Mesenchymal stem cell (in vitro differentiated cells and primary cell): ENCODE measurements at regions not wholly inside any gene's neighbourhood (a gene's known extent, or its start where the extent isn't known, plus 50 kb on each side); places are given as distances from the start of the nearest gene placed in this dataset.

ENCODE experiments used
- DNase-seq: peaks from one replicate; pipeline ENCODE4 v3.0.0-alpha.2; 2013
- H2AFZ ChIP-seq: one replicate; pipeline ENCODE4 v1.6.1; 2013; ENCODE audit warnings: low read depth, mild to moderate bottlenecking, control low read depth, inconsistent platforms, low read length, moderate library complexity
- H2AK5ac ChIP-seq: 2 replicates; pipeline ENCODE4 v1.6.1; 2013; ENCODE audit warnings: low read length, moderate library complexity, mild to moderate bottlenecking, inconsistent platforms; ENCODE audit not compliant: severe bottlenecking
- H2BK120ac ChIP-seq: one replicate; pipeline ENCODE4 v1.6.1; 2013; ENCODE audit warnings: low read depth, mild to moderate bottlenecking, inconsistent platforms, low read length, moderate library complexity
- H2BK12ac ChIP-seq, 2 experiments: one replicate each; pipeline ENCODE4 v1.6.1; 2013; ENCODE audit warnings: inconsistent platforms in 2 of 2, low read length in 2 of 2, mild to moderate bottlenecking in 2 of 2, moderate library complexity in 2 of 2, control low read depth in 1 of 2
- H2BK15ac ChIP-seq: one replicate; pipeline ENCODE4 v1.6.1; 2013; ENCODE audit warnings: mild to moderate bottlenecking, low read depth, inconsistent platforms; ENCODE audit not compliant: poor library complexity, severe bottlenecking
- H2BK5ac ChIP-seq: 2 replicates; pipeline ENCODE4 v1.6.1; 2013; ENCODE audit warnings: low read depth, mild to moderate bottlenecking, low read length, control low read depth, inconsistent platforms; ENCODE audit not compliant: poor library complexity, severe bottlenecking
- H3K14ac ChIP-seq, 2 experiments: one replicate each; pipeline ENCODE4 v1.6.1; 2013; ENCODE audit warnings: inconsistent platforms in 2 of 2, low read length in 2 of 2, control low read depth in 1 of 2, mild to moderate bottlenecking in 1 of 2, moderate library complexity in 1 of 2
- H3K18ac ChIP-seq, 2 experiments: one replicate each; pipeline ENCODE4 v1.6.1; 2013; ENCODE audit warnings: inconsistent platforms in 2 of 2, low read length in 2 of 2, control low read depth in 1 of 2, low read depth in 1 of 2, mild to moderate bottlenecking in 1 of 2
- H3K23ac ChIP-seq, 2 experiments: one replicate each; pipeline ENCODE4 v1.6.1; 2013; ENCODE audit warnings: inconsistent platforms in 2 of 2, low read length in 2 of 2, mild to moderate bottlenecking in 2 of 2, moderate library complexity in 2 of 2, control low read depth in 1 of 2
- H3K27ac ChIP-seq: 2 replicates; pipeline ENCODE4 v1.5.1; 2013; ENCODE audit warnings: mild to moderate bottlenecking, moderate library complexity, low read length, control low read depth, inconsistent platforms; ENCODE audit not compliant: poor library complexity, severe bottlenecking
- H3K27me3 ChIP-seq, 2 experiments: 2 replicates each; pipeline versions ENCODE4 v1.6.1 to v1.7.0; 2013; ENCODE audit warnings: low read length in 2 of 2, mild to moderate bottlenecking in 2 of 2, moderate library complexity in 2 of 2, control low read depth in 1 of 2, inconsistent platforms in 1 of 2; ENCODE audit not compliant: control insufficient read depth in 1 of 2, insufficient read depth in 1 of 2
- H3K36me3 ChIP-seq, 2 experiments: 2 replicates each; pipeline versions ENCODE4 v1.6.1 to v1.7.0; 2013; ENCODE audit warnings: low read length in 2 of 2, control low read depth in 1 of 2, inconsistent platforms in 1 of 2, low read depth in 1 of 2, mild to moderate bottlenecking in 1 of 2; ENCODE audit not compliant: insufficient read depth in 2 of 2, control insufficient read depth in 1 of 2
- H3K4ac ChIP-seq, 2 experiments: one replicate each; pipeline ENCODE4 v1.6.1; 2013; ENCODE audit warnings: inconsistent platforms in 2 of 2, low read length in 2 of 2, mild to moderate bottlenecking in 2 of 2, moderate library complexity in 2 of 2, control low read depth in 1 of 2, low read depth in 1 of 2
- H3K4me1 ChIP-seq: 2 replicates; pipeline ENCODE4 v1.6.1; 2013; ENCODE audit warnings: low read depth, low read length, control low read depth; ENCODE audit not compliant: control insufficient read depth, insufficient read depth
- H3K4me2 ChIP-seq: 2 replicates; pipeline ENCODE4 v1.6.1; 2013; ENCODE audit warnings: low read length, mild to moderate bottlenecking, inconsistent platforms; ENCODE audit not compliant: poor library complexity, severe bottlenecking
- H3K4me3 ChIP-seq, 2 experiments: 2 replicates each; pipeline versions ENCODE4 v1.5.1 to v1.7.0; 2013; ENCODE audit warnings: low read length in 2 of 2, mild to moderate bottlenecking in 2 of 2, control low read depth in 1 of 2, low read depth in 1 of 2; ENCODE audit not compliant: insufficient read depth in 1 of 2
- H3K79me1 ChIP-seq: replicated peaks from 2 replicates; pipeline ENCODE4 v1.6.1; 2013; ENCODE audit warnings: mild to moderate bottlenecking, control low read depth, low read length, inconsistent platforms; ENCODE audit not compliant: poor library complexity, severe bottlenecking
- H3K9ac ChIP-seq: 2 replicates; pipeline ENCODE4 v1.7.0; 2013; ENCODE audit warnings: mild to moderate bottlenecking, low read length, moderate library complexity
- H3K9me3 ChIP-seq: 2 replicates; pipeline ENCODE4 v1.7.0; 2013; ENCODE audit warnings: mild to moderate bottlenecking, low read length; ENCODE audit not compliant: control insufficient read depth
- H4K8ac ChIP-seq: one replicate; pipeline ENCODE4 v1.6.1; 2013; ENCODE audit warnings: inconsistent platforms, mild to moderate bottlenecking, low read length, moderate library complexity
- H4K91ac ChIP-seq: one replicate; pipeline ENCODE4 v1.6.1; 2013; ENCODE audit warnings: mild to moderate bottlenecking, low read length, inconsistent platforms
- WGBS: methylation state at CpG from one replicate; pipeline ENCODE4 v1.1.7; 2013; ENCODE audit warnings: mixed read lengths; 5-methylcytosine and 5-hydroxymethylcytosine counted together

GRCh38 chr11:36726420-36726819 lies 128.4 kb upstream of the RAG2 start:
- Histone ChIP-seq H3K4ac (no peak overlapping the region), H3K27me3 (peaks cover 0 to 24% of the 10 kb centered on the region in 2 experiments), H2AK5ac (no peak overlapping the region), H3K4me2 (no peak overlapping the region), H3K9me3 (no peaks in the 10 kb centered on the region), H2BK5ac (no peak overlapping the region), H2BK15ac (no peak overlapping the region), H3K23ac (no peak overlapping the region), H3K18ac (no peak overlapping the region), H3K27ac (no peak overlapping the region), H4K8ac (no peak overlapping the region), H3K9ac (no peak overlapping the region), H3K4me3 (no peak overlapping the region), H2BK120ac (no peak overlapping the region), H4K91ac (no peak overlapping the region), H2BK12ac (no peak overlapping the region), H3K36me3 (no peaks in the 10 kb centered on the region), H2AFZ (no peak overlapping the region), H3K79me1 (no peaks in the 10 kb centered on the region), H3K4me1 (no peaks in the 10 kb centered on the region), H3K14ac (no peak overlapping the region)
- no CpG with 5 or more reads among the region's 2 CpGs for WGBS
- no peak for DNase-seq

GRCh38 chr11:36724742-36725385 lies 126.8 kb upstream of the RAG2 start:
- Histone ChIP-seq H3K9me3 (no peaks in the 10 kb centered on the region), H4K91ac (no peak overlapping the region), H2BK12ac (no peak overlapping the region), H2AFZ (no peak overlapping the region), H2BK120ac (no peak overlapping the region), H2BK5ac (no peak overlapping the region), H2BK15ac (no peak overlapping the region), H4K8ac (no peak overlapping the region), H3K79me1 (no peaks in the 10 kb centered on the region), H3K23ac (no peak overlapping the region), H3K27me3 (peaks cover 0 to 21% of the 10 kb centered on the region in 2 experiments), H3K4me1 (no peaks in the 10 kb centered on the region), H3K18ac (no peak overlapping the region), H3K4me2 (no peak overlapping the region), H2AK5ac (no peak overlapping the region), H3K4me3 (no peak overlapping the region), H3K9ac (no peak overlapping the region), H3K27ac (no peak overlapping the region), H3K36me3 (no peaks in the 10 kb centered on the region), H3K4ac (no peak overlapping the region), H3K14ac (no peak overlapping the region)
- no peak for DNase-seq
- 85% methylated on average over 5 of the region's 5 CpGs for WGBS

GRCh38 chr11:36722421-36722820 lies 124.4 kb upstream of the RAG2 start:
- H2BK15ac ChIP-seq = no peak overlapping the region
- H3K4me1 ChIP-seq = no peaks in the 10 kb centered on the region
- WGBS = 100% methylated on average over 2 of the region's 2 CpGs
- H3K9me3 ChIP-seq = no peaks in the 10 kb centered on the region
- no peak overlapping the region for H3K4me2 ChIP-seq
- no peak overlapping the region for H3K18ac ChIP-seq
- H3K27me3 ChIP-seq = peaks cover 0 to 24% of the 10 kb centered on the region in 2 experiments
- no peak overlapping the region for H3K4ac ChIP-seq
- H4K8ac ChIP-seq = no peak overlapping the region
- no peak overlapping the region for H3K27ac ChIP-seq
- H3K36me3 ChIP-seq = no peaks in the 10 kb centered on the region
- H4K91ac ChIP-seq = no peak overlapping the region
- H2AFZ ChIP-seq = no peak overlapping the region
- no peak overlapping the region for H2BK120ac ChIP-seq
- H3K4me3 ChIP-seq = no peak overlapping the region
- H2BK12ac ChIP-seq = no peak overlapping the region
- no peak overlapping the region for H3K14ac ChIP-seq
- no peak overlapping the region for H3K23ac ChIP-seq
- H2AK5ac ChIP-seq = no peak overlapping the region
- no peak for DNase-seq
- no peak overlapping the region for H3K9ac ChIP-seq
- no peak overlapping the region for H2BK5ac ChIP-seq
- no peaks in the 10 kb centered on the region for H3K79me1 ChIP-seq

- Histone ChIP-seq H4K91ac (no peak overlapping the region), H3K27ac (no peak overlapping the region), H2AK5ac (no peak overlapping the region), H3K9me3 (no peaks in the 10 kb centered on the region), H2BK120ac (no peak overlapping the region), H3K79me1 (no peaks in the 10 kb centered on the region), H2BK5ac (no peak overlapping the region), H3K4ac (no peak overlapping the region), H2AFZ (no peak overlapping the region), H3K4me3 (no peak overlapping the region), H3K4me1 (no peaks in the 10 kb centered on the region), H3K14ac (no peak overlapping the region), H4K8ac (no peak overlapping the region), H3K4me2 (no peak overlapping the region), H3K23ac (no peak overlapping the region), H3K18ac (no peak overlapping the region), H3K27me3 (peaks cover under 1 to 22% of the 10 kb centered on the region in 2 experiments), H3K36me3 (no peaks in the 10 kb centered on the region), H2BK15ac (no peak overlapping the region), H3K9ac (no peak overlapping the region), H2BK12ac (no peak overlapping the region)
- WGBS = 57% methylated on average over 7 of the region's 8 CpGs
- no peak for DNase-seq
Measured at GRCh38 chr11:36719358-36720107, 121.5 kb upstream of the RAG2 start.
